ENCODE measurements at regions not wholly inside any gene's neighbourhood (a gene's known extent, or its start where the extent isn't known, plus 50 kb on each side); places are given as distances from the start of the nearest gene placed in this dataset.
"Not testable (repeated sequence)": the region's sequence is repeated elsewhere in the genome, so short reads cannot be mapped to it uniquely, and the experiment has no call there.

DNA sequence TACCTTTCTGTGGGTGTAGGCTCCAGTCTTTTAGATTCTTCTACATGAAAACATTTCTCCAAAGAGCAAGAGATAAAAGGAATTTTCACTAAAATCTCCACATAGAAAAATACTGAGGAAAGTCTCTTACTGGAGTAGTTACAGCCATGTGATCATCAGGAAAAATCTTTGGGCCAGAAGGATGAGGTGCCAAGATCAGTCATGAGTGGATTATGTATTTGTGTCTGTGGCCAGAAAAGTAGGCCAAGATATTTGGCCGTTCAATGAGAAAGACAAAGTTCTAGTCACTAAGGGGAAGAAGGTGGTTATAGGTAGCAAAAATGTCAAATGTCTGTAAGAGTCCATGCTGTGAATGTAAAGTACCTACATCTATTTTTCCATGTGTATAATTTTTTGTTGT lies 339.3 kb downstream of the NSUN3 start:
- H3K27ac ChIP-seq = no peak overlapping the region
- TF ChIP-seq, protein P1, sequence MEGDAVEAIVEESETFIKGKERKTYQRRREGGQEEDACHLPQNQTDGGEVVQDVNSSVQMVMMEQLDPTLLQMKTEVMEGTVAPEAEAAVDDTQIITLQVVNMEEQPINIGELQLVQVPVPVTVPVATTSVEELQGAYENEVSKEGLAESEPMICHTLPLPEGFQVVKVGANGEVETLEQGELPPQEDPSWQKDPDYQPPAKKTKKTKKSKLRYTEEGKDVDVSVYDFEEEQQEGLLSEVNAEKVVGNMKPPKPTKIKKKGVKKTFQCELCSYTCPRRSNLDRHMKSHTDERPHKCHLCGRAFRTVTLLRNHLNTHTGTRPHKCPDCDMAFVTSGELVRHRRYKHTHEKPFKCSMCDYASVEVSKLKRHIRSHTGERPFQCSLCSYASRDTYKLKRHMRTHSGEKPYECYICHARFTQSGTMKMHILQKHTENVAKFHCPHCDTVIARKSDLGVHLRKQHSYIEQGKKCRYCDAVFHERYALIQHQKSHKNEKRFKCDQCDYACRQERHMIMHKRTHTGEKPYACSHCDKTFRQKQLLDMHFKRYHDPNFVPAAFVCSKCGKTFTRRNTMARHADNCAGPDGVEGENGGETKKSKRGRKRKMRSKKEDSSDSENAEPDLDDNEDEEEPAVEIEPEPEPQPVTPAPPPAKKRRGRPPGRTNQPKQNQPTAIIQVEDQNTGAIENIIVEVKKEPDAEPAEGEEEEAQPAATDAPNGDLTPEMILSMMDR (conservative IDR thresholded peaks at IDR 0.05) = no peak
- no peak for TF ChIP-seq ZFX (IDR thresholded peaks at IDR 0.05)

DNA sequence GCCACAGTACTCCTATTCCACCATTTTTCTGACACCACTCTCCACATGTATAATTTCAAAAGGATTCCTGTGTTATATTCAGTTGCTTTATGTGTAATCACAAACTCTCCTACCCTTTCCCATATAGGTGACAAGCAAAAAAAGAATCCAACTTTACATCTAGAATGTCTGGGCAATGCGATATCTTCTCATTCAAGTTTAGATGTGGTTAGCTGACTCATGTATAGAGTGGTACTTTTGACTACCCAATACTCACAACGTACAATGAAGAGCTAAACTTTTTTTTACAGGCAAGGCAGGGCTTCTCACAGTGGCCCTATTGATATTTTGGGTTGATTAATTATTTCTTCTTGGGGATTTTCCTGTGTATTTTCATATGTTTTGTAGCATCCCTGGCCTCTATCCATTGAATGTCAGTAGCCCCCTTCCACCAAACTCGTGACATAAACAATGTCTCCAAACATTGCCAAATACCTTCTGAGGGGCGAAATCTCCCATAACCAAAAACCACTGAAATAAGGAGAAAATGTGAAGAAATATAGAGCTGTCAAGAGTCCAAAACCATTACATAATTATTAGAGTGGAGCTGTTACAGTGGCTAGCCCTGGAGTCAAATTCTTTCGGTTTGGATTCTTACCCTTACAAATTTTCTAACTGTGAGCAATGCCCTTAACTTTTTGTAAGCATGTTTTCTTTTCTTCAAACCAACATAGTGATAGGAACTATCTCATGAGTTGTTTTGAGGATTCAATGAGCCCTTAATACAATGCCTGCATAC lies 342.6 kb downstream of the NSUN3 start:
- TF ChIP-seq, protein P1 (conservative IDR thresholded peaks at IDR 0.05) = no peak
- no peak overlapping the region for H3K27ac ChIP-seq

DNA sequence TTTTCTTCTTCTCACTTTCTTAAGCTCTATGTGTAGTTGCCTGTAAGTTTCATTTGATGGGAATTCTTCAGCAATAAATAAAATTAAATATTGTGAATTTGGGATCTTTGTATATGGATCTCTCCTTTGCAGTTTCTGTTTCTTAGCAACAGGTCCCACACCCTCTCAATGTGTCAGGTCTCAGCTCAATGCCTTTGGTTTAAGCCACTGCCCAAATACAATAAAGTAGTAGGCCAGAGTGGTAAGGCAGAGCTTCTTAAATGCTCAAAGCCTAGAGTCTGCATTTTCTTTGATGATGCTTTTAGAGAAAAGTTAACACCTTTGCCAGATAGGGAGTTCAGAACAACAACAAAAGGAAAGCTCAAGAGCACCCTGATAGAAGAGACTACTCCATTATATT lies 343.7 kb downstream of the NSUN3 start:
- TF ChIP-seq, protein P1 (conservative IDR thresholded peaks at IDR 0.05) = no peak
- TF ChIP-seq ZFX (IDR thresholded peaks at IDR 0.05) = no peak
- no peak overlapping the region for H3K27ac ChIP-seq

DNA sequence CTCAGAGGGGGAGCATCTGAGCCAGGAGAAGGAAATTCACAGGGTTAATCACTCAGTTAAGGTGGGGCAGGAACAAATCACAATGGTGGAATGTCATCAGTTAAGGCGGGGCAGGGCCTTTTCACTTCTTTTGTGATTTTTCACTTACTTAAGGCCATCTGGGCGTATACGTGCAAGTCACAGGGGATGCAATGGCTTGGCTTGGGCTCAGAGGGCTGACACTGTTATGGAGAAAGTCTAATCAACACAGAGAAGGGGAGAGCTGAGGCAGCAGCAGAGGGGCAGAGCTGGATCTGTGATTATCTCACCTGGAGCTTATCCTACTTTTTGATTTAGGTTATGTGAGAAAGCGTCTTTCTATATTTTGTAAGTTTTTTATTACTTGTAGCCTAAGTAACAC lies 350.1 kb downstream of the NSUN3 start:
- not testable (repeated sequence) for H3K27ac ChIP-seq

DNA sequence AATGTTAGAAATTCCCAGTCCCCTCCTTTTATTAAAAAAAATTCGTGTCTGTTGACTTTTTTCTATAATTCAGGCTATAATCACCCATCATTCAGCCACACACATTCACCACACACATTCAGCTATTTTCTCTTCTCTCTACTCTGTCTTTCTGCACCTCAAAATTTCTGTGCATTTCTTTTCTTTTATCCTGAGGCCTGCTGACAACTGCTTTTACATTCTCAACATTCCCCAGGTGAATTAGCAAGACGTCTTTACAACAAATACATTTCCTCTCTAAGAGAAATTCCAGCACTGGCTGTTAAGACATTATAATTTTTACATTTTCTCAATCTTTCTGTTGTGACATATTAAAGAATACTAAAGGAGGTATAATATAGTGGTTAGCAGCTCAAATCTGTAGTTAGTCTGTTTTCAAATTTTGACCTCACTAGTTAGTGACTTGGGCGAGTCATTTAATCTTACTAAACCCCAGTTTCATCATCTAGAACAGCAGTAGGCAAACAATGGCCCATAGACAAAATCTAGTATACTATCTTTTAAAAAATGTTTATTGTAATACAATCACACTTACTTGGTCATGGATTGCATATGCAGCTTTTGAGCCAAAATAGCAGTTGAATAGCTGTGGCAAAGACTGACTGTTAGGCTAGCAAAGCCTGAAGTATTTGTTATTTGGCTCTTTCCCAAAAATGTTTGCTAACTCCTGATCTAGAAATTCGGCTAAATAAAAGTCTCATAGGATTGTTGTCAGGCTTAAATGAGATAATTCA lies 350.7 kb downstream of the NSUN3 start:
- TF ChIP-seq, protein P1 (conservative IDR thresholded peaks at IDR 0.05) = no peak
- TF ChIP-seq ZFX (IDR thresholded peaks at IDR 0.05) = no peak
- H3K27ac ChIP-seq = no peak overlapping the region

DNA sequence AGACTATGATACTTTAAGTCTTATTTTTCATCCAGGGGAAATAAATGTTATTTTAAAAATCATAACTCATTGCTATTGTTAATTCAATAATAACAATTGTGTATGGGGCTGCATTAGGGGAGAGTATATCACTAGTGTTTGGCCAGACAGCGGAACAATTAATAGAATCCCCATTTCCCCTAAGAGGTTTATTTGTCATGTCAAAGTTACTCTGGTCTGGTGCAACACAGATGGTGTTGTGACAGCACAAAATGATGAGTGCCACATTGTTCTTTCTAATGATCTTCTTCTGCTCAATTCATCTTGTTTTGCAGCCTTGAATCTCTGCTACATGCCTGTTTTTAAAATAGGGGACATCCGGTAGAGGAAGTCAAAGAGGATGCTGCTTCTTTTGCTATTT lies 351.6 kb downstream of the NSUN3 start:
- no peak for TF ChIP-seq ZFX (IDR thresholded peaks at IDR 0.05)
- TF ChIP-seq, protein P1 (conservative IDR thresholded peaks at IDR 0.05) = no peak
- H3K27ac ChIP-seq = no peak overlapping the region

DNA sequence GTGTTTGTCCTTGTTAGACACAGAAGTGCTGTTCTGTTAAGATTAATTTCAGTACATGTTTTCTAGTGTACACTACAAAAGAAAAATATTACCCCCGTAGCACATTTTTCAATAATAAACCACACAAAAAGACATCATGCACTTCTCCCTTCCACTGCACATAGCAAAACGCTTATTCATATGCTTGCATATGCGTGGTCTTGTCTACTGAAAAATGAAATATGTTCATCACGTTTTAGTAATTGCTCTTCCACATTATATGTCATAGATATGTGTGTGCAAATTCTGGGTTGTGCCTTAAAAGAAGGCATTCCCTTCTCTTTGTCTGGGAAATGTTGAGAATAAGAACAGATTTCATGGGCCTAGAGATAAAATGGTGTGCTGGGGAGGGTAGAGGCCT lies 353.9 kb downstream of the NSUN3 start:
- H3K27ac ChIP-seq = no peak overlapping the region
- TF ChIP-seq, protein P1 (conservative IDR thresholded peaks at IDR 0.05) = no peak
- TF ChIP-seq ZFX (IDR thresholded peaks at IDR 0.05) = no peak

All from C4-2B (cell line).